Esophagus muscularis mucosa (tissue), 4 donors: ENCODE measurements at regions not wholly inside any gene's neighbourhood (a gene's known extent, or its start where the extent isn't known, plus 50 kb on each side); places are given as distances from the start of the nearest gene placed in this dataset.

Experiments
- DNase-seq: peaks from one replicate; pipeline ENCODE4 v3.0.0-alpha.2; 2017; ENCODE audit errors: extremely low spot score
- H3K27ac ChIP-seq, 4 donors: fragments of 200-600 bp; sonication (generic); replicated peaks in 1 of 4; 1 replicate in 3 of 4; 2 replicates in 1 of 4; pipeline ENCODE4 v1.5.1; 2016 to 2019; ENCODE audit warnings: mild to moderate bottlenecking in 1 of 4
- H3K27me3 ChIP-seq, 4 donors: fragments of 200-600 bp; sonication (generic); one replicate each; pipeline versions ENCODE4 v1.5.1 to v1.6.0; 2016 to 2019
- H3K36me3 ChIP-seq, 4 donors: fragments of 200-600 bp; sonication (generic); one replicate each; pipeline ENCODE4 v1.5.1; 2016 to 2019
- H3K4me1 ChIP-seq, 4 donors: fragments of 200-600 bp; sonication (generic); one replicate each; pipeline ENCODE4 v1.5.1; 2016 to 2019
- H3K4me3 ChIP-seq, 4 donors: fragments of 200-600 bp; sonication (generic); 1 replicate in 2 of 4; 2 replicates in 2 of 4; pipeline ENCODE4 v1.5.1; 2016 to 2019; ENCODE audit warnings: mild to moderate bottlenecking in 4 of 4, moderate library complexity in 1 of 4
- H3K9me3 ChIP-seq, 4 donors: fragments of 200-600 bp; sonication (generic); 1 replicate in 3 of 4; 2 replicates in 1 of 4; pipeline ENCODE4 v1.5.1; 2016 to 2019
- CTCF ChIP-seq, 3 experiments: fragments of 200-600 bp in 2 of 3; fragments of 450-650 bp in 1 of 3; sonication (generic) in 2 of 3; IDR thresholded peaks; one replicate each; pipeline ENCODE4 v1.5.1; 2017 to 2019; ENCODE audit warnings: antibody characterized with exemption in 3 of 3, mild to moderate bottlenecking in 2 of 3, moderate library complexity in 1 of 3
- EP300 ChIP-seq: sonication (generic); formaldehyde crosslinking; IDR thresholded peaks from one replicate; pipeline ENCODE4 v1.6.1; 2017; ENCODE audit warnings: antibody characterized with exemption
- POLR2A ChIP-seq: fragments of 450-650 bp; IDR thresholded peaks from one replicate; pipeline ENCODE4 v1.6.1; 2017; ENCODE audit warnings: antibody characterized with exemption, moderate library complexity, mild to moderate bottlenecking, low read depth
- POLR2AphosphoS5 ChIP-seq, 2 donors: sonication (generic); formaldehyde crosslinking; IDR thresholded peaks; one replicate each; pipeline ENCODE4 v1.6.1; 2017; ENCODE audit warnings: antibody characterized with exemption in 2 of 2
- WGBS: methylation state at CpG from one replicate; pipeline ENCODE4 v1.1.5; 2018; 5-methylcytosine and 5-hydroxymethylcytosine counted together
- intact Hi-C: fragments of 100-400 bp; cut with DNase I; formaldehyde crosslinking; loops from one replicate; pipeline ENCODE4 v1.15.1; 2023

- Histone ChIP-seq H3K27me3 (peaks cover 0 to 4% (median 0%) of the 10 kb centered on the region in 4 donors), H3K4me1 (no peaks in the 10 kb centered on the region), H3K27ac (no peak overlapping the region), H3K9me3 (no peaks in the 10 kb centered on the region), H3K4me3 (no peak overlapping the region), H3K36me3 (no peaks in the 10 kb centered on the region)
- WGBS = 94% methylated on average over 9 of the region's 17 CpGs
- TF ChIP-seq POLR2A = no peak
- no peak for TF ChIP-seq POLR2AphosphoS5 (IDR thresholded peaks at IDR 0.05)
- TF ChIP-seq CTCF (IDR thresholded peaks at IDR 0.05) = no peak
- intact Hi-C loops = no loop called here
- no peak for DNase-seq
Measured at GRCh38 chr2:239674981-239675825, 274.4 kb upstream of the HDAC4 start.

GRCh38 chr2:239674101-239674980 is 273.5 kb upstream of the HDAC4 start:
- WGBS = 91% methylated on average over 15 of the region's 17 CpGs
- no peak for TF ChIP-seq CTCF (IDR thresholded peaks at IDR 0.05)
- no peak for TF ChIP-seq POLR2A
- no peak for TF ChIP-seq EP300
- TF ChIP-seq POLR2AphosphoS5 (IDR thresholded peaks at IDR 0.05) = no peak

GRCh38 chr2:239673641-239674040 is 272.8 kb upstream of the HDAC4 start:
- no peaks in the 10 kb centered on the region for H3K9me3 ChIP-seq
- no peak overlapping the region for H3K4me3 ChIP-seq
- no peaks in the 10 kb centered on the region for H3K36me3 ChIP-seq
- no peak overlapping the region for H3K27ac ChIP-seq
- WGBS = 83% methylated on average over 9 of the region's 10 CpGs
- no peak for DNase-seq
- intact Hi-C loops = no loop called here
- no peak for TF ChIP-seq CTCF (IDR thresholded peaks at IDR 0.05)
- TF ChIP-seq EP300 = no peak
- no peak for TF ChIP-seq POLR2AphosphoS5 (IDR thresholded peaks at IDR 0.05)
- TF ChIP-seq POLR2A = no peak
- peaks cover 0 to 4% (median 0%) of the 10 kb centered on the region in 4 donors for H3K27me3 ChIP-seq
- H3K4me1 ChIP-seq = no peaks in the 10 kb centered on the region

More at GRCh38 chr2:239674101-239674980, 273.5 kb upstream of the HDAC4 start:
- no peaks in the 10 kb centered on the region for H3K36me3 ChIP-seq
- H3K4me3 ChIP-seq = no peak overlapping the region
- intact Hi-C loops = no loop called here
- no peaks in the 10 kb centered on the region for H3K9me3 ChIP-seq
- H3K27ac ChIP-seq = no peak overlapping the region
- DNase-seq = no peak
- no peaks in the 10 kb centered on the region for H3K4me1 ChIP-seq
- H3K27me3 ChIP-seq = peaks cover 0 to 4% (median 0%) of the 10 kb centered on the region in 4 donors

- Histone ChIP-seq H3K9me3 (no peaks in the 10 kb centered on the region), H3K27ac (no peak overlapping the region), H3K27me3 (peaks cover 0 to 4% (median 0%) of the 10 kb centered on the region in 4 donors), H3K4me3 (no peak overlapping the region), H3K4me1 (no peaks in the 10 kb centered on the region), H3K36me3 (no peaks in the 10 kb centered on the region)
- 87% methylated on average over 17 of the region's 18 CpGs for WGBS
- TF ChIP-seq CTCF (IDR thresholded peaks at IDR 0.05) = no peak
- no peak for TF ChIP-seq EP300
- TF ChIP-seq POLR2A = no peak
- TF ChIP-seq POLR2AphosphoS5 (IDR thresholded peaks at IDR 0.05) = no peak
- no peak for DNase-seq
- intact Hi-C loops = no loop called here
Measured at GRCh38 chr2:239671916-239672849, 271.4 kb upstream of the HDAC4 start.
